Effector memory CD8-positive, alpha-beta T cell (primary cell): ENCODE measurements at regions not wholly inside any gene's neighbourhood (a gene's known extent, or its start where the extent isn't known, plus 50 kb on each side); places are given as distances from the start of the nearest gene placed in this dataset.
"Not testable (repeated sequence)": the region's sequence is repeated elsewhere in the genome, so short reads cannot be mapped to it uniquely, and the experiment has no call there.

Experiments
- ATAC-seq: fragments of 150-1000 bp; cut with Tn5 transposase; replicated peaks from 2 replicates; pipeline ENCODE4 v1.10.0; 2021; ENCODE audit warnings: mild to moderate bottlenecking, moderate library complexity
- DNase-seq, 3 experiments: peaks; one replicate each; pipeline ENCODE4 v3.0.0; 2021
- H3K27ac Mint-ChIP-seq, 2 donors: one replicate each; pipeline ENCODE4 v1.8.0; 2022; ENCODE audit warnings: mild to moderate bottlenecking in 2 of 2, mixed read lengths in 2 of 2, moderate library complexity in 2 of 2
- H3K27me3 Mint-ChIP-seq, 2 donors: one replicate each; pipeline ENCODE4 v1.8.0; 2022; ENCODE audit warnings: mixed read lengths in 2 of 2
- H3K36me3 Mint-ChIP-seq: one replicate; pipeline ENCODE4 v1.8.0; 2022; ENCODE audit warnings: mild to moderate bottlenecking, moderate library complexity, mixed read lengths; ENCODE audit not compliant: insufficient read depth
- H3K4me1 Mint-ChIP-seq, 2 donors: one replicate each; pipeline ENCODE4 v1.8.0; 2022; ENCODE audit warnings: low read depth in 2 of 2, mixed read lengths in 2 of 2
- H3K4me3 Mint-ChIP-seq, 2 donors: one replicate each; pipeline ENCODE4 v1.8.0; 2022; ENCODE audit warnings: mild to moderate bottlenecking in 2 of 2, mixed read lengths in 2 of 2, moderate library complexity in 2 of 2
- H3K9me3 Mint-ChIP-seq, 2 donors: one replicate each; pipeline ENCODE4 v1.8.0; 2022; ENCODE audit warnings: mixed read lengths in 2 of 2

DNA sequence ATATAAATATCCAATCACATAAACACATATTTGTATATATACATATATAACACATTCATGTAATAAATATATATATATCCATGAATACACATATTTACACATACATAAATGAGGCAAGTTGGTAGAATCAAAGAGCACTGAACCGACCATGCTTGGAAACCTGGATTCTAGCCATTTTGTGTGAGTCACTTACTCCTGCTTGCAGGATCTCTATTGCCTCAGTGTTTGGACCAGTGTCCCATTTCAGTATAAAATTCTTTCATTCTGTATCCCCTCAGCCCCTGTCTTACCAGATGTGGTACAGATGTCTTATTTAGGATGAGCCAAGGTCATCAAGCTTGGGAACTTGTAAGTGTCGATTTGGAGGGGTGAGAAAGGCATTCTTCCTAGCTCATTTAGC, 391.4 kb upstream of the FRG2C start:
- Mint-ChIP-seq H3K36me3 (no peaks in the 10 kb centered on the region), H3K4me3 (no peak overlapping the region), H3K4me1 (no peaks in the 10 kb centered on the region), H3K27me3 (no peaks in the 10 kb centered on the region), H3K9me3 (no peaks in the 10 kb centered on the region), H3K27ac (no peak overlapping the region)
- no peak for ATAC-seq
- no peak for DNase-seq

DNA sequence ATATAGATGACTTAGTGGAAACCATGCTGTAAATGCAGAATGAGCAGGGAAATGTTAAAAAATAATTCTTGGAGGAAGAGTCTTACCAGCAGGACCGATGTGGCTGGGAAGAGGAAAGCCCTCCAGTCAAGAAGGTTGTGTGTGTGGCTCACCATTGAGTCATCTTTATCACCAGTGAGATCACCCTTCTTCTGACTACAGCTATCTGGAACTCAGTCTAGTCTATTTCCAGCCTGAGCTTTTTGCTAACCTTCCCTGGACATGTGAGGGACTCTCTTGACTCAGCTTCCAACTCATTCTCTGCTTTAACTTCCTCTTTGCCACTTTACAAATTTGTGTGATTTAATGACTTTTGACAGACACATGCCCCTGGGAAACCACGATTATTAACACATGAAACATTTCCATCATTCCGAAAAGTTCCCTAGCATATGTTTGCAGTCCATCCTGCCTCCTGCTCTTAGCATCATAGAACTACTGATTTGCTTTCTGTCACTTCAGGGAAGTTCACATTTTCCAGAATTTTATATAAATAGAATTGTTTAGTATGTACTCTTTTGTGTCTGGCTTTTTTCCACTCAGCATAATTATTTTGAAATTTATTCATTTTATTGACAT, 378.5 kb upstream of the FRG2C start:
- not testable (repeated sequence) for H3K27ac Mint-ChIP-seq, ATAC-seq, H3K36me3 Mint-ChIP-seq, H3K4me3 Mint-ChIP-seq, H3K27me3 Mint-ChIP-seq, DNase-seq, H3K4me1 Mint-ChIP-seq, H3K9me3 Mint-ChIP-seq

DNA sequence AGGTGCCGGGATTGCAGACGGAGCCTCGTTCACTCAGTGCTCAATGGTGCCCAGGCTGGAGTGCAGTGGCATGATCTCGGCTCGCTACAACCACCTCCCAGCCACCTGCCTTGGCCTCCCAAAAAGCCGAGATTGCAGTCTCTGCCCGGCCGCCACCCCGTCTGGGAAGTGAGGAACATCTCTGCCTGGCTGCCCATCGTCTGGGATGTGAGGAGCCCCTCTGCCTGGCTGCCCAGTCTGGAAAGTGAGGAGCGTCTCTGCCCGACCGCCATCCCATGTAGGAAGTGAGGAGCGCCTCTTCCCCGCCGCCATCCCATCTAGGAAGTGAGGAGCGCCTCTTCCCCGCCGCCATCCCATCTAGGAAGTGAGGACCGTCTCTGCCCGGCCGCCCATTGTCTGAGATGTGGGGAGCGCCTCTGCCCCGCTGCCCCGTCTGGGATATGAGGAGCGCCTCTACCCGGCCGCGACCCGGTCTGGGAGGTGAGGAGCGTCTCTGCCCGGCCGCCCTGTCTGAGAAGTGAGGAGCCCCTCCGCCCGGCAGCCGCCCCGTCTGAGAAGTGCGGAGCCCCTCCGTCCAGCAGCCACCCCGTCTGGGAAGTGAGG, 375.1 kb upstream of the FRG2C start:
- not testable (repeated sequence) for ATAC-seq, DNase-seq, H3K27ac Mint-ChIP-seq, H3K36me3 Mint-ChIP-seq, H3K9me3 Mint-ChIP-seq, H3K27me3 Mint-ChIP-seq, H3K4me3 Mint-ChIP-seq, H3K4me1 Mint-ChIP-seq

DNA sequence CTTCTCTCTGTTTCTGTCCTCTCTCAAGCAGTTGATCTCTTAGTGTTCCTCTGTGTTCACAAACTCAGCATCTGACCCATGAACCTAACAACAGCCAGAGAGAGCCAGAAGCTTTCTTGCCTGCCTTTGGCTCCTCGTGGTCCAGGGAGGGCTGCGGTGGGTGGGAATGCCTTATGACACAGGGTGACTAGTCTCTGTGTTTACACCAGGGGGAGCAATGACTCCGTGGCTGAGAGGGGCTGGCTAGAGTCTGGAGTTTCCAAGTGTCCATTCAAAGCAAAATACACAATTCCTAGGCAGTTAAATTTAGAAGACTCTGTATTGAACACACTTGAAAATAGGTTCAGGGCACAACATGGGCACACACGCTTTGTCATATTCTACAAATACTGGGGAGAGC, 370.0 kb upstream of the FRG2C start:
- peaks cover 3 to 12% of the 10 kb centered on the region in 2 donors for H3K9me3 Mint-ChIP-seq
- H3K27ac Mint-ChIP-seq = no peak overlapping the region
- H3K36me3 Mint-ChIP-seq = no peaks in the 10 kb centered on the region

DNA sequence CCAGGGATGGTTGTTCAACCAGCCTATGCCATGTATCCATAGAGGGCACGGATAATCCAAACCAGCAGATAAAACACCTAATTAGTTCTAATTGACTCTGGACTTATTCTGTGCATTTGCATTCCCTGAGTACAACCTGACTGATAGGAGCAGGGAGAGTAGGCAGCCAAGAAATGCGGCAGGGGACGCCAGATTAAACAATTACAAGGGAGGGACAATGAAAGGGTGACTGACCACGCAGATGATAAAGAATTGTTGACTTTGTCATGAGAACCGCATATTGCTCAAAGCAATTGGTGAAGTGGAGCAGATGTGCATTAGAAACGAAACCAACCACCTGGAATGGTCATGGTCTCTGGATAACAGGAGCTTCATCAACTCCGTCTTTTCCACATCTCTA, 369.1 kb upstream of the FRG2C start:
- H3K27me3 Mint-ChIP-seq = no peaks in the 10 kb centered on the region
- no peak overlapping the region for H3K27ac Mint-ChIP-seq
- DNase-seq (no peak), ATAC-seq (no peak)
- H3K9me3 Mint-ChIP-seq = peaks cover 3 to 12% of the 10 kb centered on the region in 2 donors
- H3K4me1 Mint-ChIP-seq = no peaks in the 10 kb centered on the region
- no peaks in the 10 kb centered on the region for H3K36me3 Mint-ChIP-seq
- H3K4me3 Mint-ChIP-seq = no peak overlapping the region

More for the DNA sequence above, 370.0 kb upstream of the FRG2C start:
- Mint-ChIP-seq H3K4me1 (no peaks in the 10 kb centered on the region), H3K27me3 (no peaks in the 10 kb centered on the region), H3K4me3 (no peak overlapping the region)
- no peak for DNase-seq
- ATAC-seq = no peak

DNA sequence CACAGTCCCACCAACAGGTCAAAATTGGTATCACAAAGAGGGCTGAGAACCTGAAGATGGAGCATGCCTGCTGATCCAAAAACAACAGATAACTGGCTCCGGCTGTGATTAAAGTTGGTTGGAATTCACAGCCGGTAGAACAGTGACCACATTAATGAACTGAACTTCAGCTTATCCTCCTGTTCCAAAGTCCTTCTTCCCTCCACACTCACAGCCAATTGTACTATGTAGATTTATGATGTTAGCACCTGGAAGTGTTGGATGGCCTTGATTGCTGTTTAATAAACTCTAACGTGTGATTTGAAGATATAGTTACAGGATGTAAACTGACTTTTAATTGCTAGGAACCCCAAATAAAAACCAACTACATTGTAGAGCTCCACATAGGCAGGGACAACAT, 367.3 kb upstream of the FRG2C start:
- Mint-ChIP-seq H3K27ac (no peak overlapping the region), H3K27me3 (no peaks in the 10 kb centered on the region), H3K9me3 (peaks cover 3 to 12% of the 10 kb centered on the region in 2 donors), H3K36me3 (no peaks in the 10 kb centered on the region), H3K4me3 (no peak overlapping the region), H3K4me1 (no peaks in the 10 kb centered on the region)
- DNase-seq = no peak
- ATAC-seq = no peak

DNA sequence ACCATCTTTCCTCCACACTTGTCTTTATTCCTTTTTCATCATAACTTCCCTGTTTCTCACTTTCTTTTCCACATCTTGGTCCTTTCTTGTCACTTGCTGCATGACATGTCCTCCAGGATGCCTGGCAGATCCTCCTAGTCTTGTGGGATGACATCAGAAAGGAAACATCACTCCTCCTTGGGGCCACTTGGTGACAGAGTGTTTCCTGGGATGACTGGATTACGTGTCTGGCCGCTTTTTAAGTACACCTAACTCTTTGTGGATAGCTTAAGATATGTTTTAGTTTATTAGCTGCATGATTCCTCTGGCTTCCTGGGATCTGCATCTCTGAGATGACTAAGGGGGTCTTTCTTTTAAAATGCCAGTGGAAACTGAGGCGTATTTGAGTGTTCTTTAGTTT, 363.5 kb upstream of the FRG2C start:
- Mint-ChIP-seq H3K27ac (no peak overlapping the region), H3K4me3 (no peak overlapping the region), H3K9me3 (peaks cover 3 to 12% of the 10 kb centered on the region in 2 donors), H3K36me3 (no peaks in the 10 kb centered on the region), H3K27me3 (no peaks in the 10 kb centered on the region), H3K4me1 (no peaks in the 10 kb centered on the region)
- no peak for DNase-seq
- no peak for ATAC-seq

DNA sequence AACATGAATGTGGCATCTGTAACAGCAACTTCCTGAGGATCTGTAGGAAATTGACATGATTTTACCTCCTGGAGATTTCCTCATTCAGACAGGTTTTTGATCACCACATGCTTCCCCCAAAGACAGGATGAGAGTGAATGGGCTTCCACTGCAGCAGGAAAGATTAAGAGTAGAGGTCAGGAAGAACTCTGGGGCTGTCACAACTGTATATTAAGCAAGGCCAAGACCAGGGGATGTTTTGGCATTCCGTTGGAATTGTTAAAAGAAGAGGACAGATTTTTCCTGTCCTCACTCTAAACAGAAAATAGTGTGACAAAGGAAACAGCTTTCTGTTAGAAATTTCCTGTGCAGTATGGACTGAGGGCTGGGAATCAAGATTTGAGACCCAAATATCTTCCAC, 363.1 kb upstream of the FRG2C start:
- H3K36me3 Mint-ChIP-seq, H3K27me3 Mint-ChIP-seq, DNase-seq, H3K27ac Mint-ChIP-seq, H3K4me3 Mint-ChIP-seq, H3K4me1 Mint-ChIP-seq, ATAC-seq: not testable (repeated sequence)
- H3K9me3 Mint-ChIP-seq = peaks cover 3 to 12% of the 10 kb centered on the region in 2 donors

DNA sequence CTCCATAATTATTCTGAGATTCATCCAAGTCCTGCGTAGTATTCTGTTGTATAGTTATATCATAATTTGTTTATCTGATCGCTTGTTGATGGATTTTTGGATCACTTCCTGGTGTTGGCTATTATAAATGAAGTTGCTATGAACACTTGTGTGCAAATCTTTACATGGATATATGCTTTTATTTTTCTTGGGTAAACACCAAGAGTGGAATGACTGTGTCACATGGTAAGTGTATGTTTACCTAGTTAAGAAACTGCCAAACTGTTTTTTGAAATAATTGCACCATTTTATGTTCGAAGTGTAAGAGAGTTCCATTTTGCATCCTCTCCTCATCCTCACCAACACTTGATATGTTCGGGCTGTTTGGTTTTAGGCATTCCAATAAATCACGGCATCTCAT, 360.4 kb upstream of the FRG2C start:
- DNase-seq = no peak
- Mint-ChIP-seq H3K27me3 (peaks cover 0 to 4% of the 10 kb centered on the region in 2 donors), H3K27ac (no peak overlapping the region)

DNA sequence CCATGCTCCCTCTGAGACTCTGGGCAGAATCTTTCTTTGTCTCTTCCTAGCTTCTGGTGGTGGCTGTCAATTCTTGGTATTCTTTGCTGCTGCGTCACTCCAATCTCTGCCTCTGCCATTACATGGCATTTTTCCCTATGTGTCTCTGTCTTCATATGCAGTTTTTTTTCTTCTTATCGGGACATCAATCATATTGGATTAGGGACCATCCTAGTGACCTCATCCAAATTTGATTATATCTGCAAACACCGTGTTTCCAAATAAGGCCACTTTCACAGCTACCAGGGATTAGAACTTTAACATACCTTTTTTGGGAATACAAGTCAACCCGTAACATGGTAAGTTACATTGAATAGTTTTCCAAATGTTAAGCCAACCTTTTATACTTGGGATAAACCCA, 358.2 kb upstream of the FRG2C start:
- Mint-ChIP-seq H3K9me3 (no peaks in the 10 kb centered on the region), H3K27me3 (peaks cover 6% of the 10 kb centered on the region in 2 donors), H3K36me3 (no peaks in the 10 kb centered on the region), H3K4me3 (no peak overlapping the region), H3K4me1 (no peaks in the 10 kb centered on the region), H3K27ac (no peak overlapping the region)
- ATAC-seq = no peak
- DNase-seq = no peak

More for the DNA sequence above, 360.4 kb upstream of the FRG2C start:
- H3K9me3 Mint-ChIP-seq = no peaks in the 10 kb centered on the region
- ATAC-seq = no peak
- no peaks in the 10 kb centered on the region for H3K4me1 Mint-ChIP-seq
- H3K4me3 Mint-ChIP-seq = no peak overlapping the region
- no peaks in the 10 kb centered on the region for H3K36me3 Mint-ChIP-seq

DNA sequence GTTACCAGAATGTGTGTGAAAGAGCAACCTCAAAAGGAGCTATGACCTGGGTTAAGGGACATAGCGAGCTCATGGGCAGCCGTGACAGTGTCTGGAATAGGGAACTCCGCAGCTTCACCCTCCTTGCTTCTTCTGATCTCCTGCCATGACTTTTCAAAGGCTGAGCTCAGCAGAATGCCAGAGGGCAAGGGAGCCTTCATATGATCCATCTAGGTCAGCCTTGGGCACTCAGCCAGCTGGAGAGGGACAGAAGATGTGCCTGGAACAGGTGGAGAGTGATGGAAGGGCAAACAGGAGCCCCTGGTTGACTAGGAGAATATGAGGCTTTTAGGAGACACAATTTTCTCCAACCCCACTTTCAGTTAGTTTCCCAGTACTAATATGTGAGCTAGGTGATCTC, 352.8 kb upstream of the FRG2C start:
- H3K27me3 Mint-ChIP-seq, H3K9me3 Mint-ChIP-seq, H3K27ac Mint-ChIP-seq, H3K4me1 Mint-ChIP-seq, H3K4me3 Mint-ChIP-seq, H3K36me3 Mint-ChIP-seq, ATAC-seq, DNase-seq: not testable (repeated sequence)

DNA sequence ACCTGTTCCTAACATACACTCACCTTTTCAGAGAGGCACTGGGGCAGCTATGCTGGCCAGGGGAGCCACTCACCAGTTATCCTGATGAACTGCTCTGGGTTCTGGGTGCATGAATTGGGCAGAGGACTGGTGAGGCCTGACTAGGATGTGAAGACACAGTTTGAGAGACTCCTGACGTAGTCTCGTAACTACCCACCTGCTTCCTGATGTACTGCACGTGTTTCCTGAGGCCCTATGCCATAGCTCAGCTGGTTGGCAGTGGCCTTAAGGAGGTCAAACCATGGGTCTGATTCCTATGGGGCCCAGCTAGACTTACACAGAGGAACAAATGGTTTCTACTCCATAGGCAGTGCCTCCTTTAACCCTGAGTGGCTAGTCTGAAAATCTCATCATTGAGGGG, 351.7 kb upstream of the FRG2C start:
- not testable (repeated sequence) for H3K27ac Mint-ChIP-seq, DNase-seq, H3K9me3 Mint-ChIP-seq, H3K27me3 Mint-ChIP-seq, H3K4me3 Mint-ChIP-seq, H3K36me3 Mint-ChIP-seq, ATAC-seq, H3K4me1 Mint-ChIP-seq

DNA sequence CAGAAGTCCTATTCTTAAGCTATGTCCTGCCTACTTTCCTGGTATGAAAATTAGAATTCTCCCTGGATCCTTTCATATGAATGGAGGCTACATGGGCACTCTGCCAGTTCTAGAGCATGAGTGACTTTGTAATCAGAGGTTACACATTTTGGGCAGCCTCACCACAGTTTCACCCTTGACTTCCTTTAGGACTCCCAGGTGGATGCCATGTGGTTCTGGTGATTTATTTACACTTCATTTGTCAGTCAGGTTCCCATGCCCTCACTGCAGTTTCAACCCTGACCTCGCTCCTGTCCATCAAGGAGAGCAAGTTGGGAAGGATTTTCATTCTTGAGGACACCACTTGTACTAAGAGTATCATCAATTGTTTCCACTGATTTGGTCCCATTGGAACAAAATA, 344.4 kb upstream of the FRG2C start:
- H3K9me3 Mint-ChIP-seq, H3K36me3 Mint-ChIP-seq, ATAC-seq, DNase-seq, H3K27ac Mint-ChIP-seq, H3K4me3 Mint-ChIP-seq, H3K27me3 Mint-ChIP-seq, H3K4me1 Mint-ChIP-seq: not testable (repeated sequence)

DNA sequence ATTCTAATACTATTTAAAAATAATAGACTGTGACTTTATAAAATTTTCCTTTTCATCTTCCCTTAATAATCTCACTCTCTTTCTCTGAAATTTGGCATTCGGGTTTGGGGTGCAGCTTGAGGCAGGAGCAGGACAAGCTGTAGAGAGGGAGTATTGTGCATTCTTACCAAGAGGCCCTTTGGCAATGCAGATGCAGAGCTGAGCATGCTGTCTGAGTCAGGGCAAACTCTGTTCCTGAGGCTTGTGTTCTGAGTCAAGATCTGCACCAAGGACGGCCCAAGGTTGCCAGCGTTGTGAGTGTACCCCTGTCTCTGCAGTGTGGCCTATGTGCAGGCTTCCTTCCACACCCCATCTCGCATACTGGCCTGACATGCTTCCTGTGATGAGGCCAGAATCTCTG, 343.8 kb upstream of the FRG2C start:
- H3K27me3 Mint-ChIP-seq = peaks cover 0 to 5% of the 10 kb centered on the region in 2 donors
- H3K9me3 Mint-ChIP-seq = no peaks in the 10 kb centered on the region
- H3K4me3 Mint-ChIP-seq = no peak overlapping the region
- no peaks in the 10 kb centered on the region for H3K36me3 Mint-ChIP-seq
- H3K27ac Mint-ChIP-seq = no peak overlapping the region
- H3K4me1 Mint-ChIP-seq = no peaks in the 10 kb centered on the region
- no peak for DNase-seq
- no peak for ATAC-seq
